ENCODE measurements at regions not wholly inside any gene's neighbourhood (a gene's known extent, or its start where the extent isn't known, plus 50 kb on each side); places are given as distances from the start of the nearest gene placed in this dataset.
"Not testable (repeated sequence)": the region's sequence is repeated elsewhere in the genome, so short reads cannot be mapped to it uniquely, and the experiment has no call there.

DNA sequence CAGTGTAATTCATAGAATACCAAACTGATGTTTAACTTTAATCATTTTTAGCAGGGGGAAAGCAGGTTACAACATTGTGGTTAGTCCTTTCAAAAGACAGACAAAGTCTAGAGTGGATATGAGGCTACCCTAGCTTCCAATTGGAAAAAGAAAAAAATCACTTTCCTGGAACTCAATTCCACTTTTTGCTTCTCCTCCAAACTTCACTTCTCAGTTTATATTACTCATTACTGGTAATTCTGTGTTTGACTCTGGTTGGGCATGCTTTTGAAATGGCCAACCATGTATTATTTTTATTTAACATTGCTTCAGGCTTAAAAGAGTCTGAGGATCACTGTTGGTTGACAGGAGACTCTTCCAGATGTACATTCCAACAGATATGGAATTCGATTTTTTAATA, 84.8 kb downstream of the RAP2B start:
- Mint-ChIP-seq H3K27me3 (ENCODE audit: unreplicated experiment) (no peaks in the 10 kb centered on the region), H3K4me3 (ENCODE audit: low read depth, unreplicated experiment) (no peak overlapping the region), H3K27ac (ENCODE audit: unreplicated experiment) (no peak overlapping the region), H3K9me3 (ENCODE audit: low read depth, unreplicated experiment) (peaks cover 4% of the 10 kb centered on the region), H3K4me1 (ENCODE audit: low read depth, unreplicated experiment) (no peaks in the 10 kb centered on the region), H3K36me3 (ENCODE audit: insufficient read depth, unreplicated experiment) (no peaks in the 10 kb centered on the region)
- DNase-seq, result no peak
- intact Hi-C loops (cut with micrococcal nuclease; ENCODE audit: unreplicated experiment), result no loop called here
- BruUV-seq (replicated peaks), result no TSS peak
- TF ChIP-seq CTCF (IDR thresholded peaks at IDR 0.05; ENCODE audit: unreplicated experiment), result no peak
- CTCF ChIA-PET, result no interaction called here

GRCh38 chr3:153247331-153248330, 85.6 kb downstream of the RAP2B start:
- CTCF ChIA-PET, result interaction anchor here (0.6 kb wide), 1 partner anchor 106 kb away, joined by 3 read pairs; no protein-coding TSS in a partner anchor
- DNase-seq, result no peak
- H3K27ac Mint-ChIP-seq (ENCODE audit: unreplicated experiment), result no peak overlapping the region
- H3K36me3 Mint-ChIP-seq (ENCODE audit: insufficient read depth, unreplicated experiment), result no peaks in the 10 kb centered on the region
- peaks cover 4% of the 10 kb centered on the region for H3K9me3 Mint-ChIP-seq (ENCODE audit: low read depth, unreplicated experiment)
- intact Hi-C loops (cut with micrococcal nuclease; ENCODE audit: unreplicated experiment), result no loop called here
- H3K4me1 Mint-ChIP-seq (ENCODE audit: low read depth, unreplicated experiment), result no peaks in the 10 kb centered on the region
- BruUV-seq (replicated peaks), result no TSS peak
- no peak for TF ChIP-seq CTCF (IDR thresholded peaks at IDR 0.05; ENCODE audit: unreplicated experiment)
- no peaks in the 10 kb centered on the region for H3K27me3 Mint-ChIP-seq (ENCODE audit: unreplicated experiment)
- no peak overlapping the region for H3K4me3 Mint-ChIP-seq (ENCODE audit: low read depth, unreplicated experiment)

DNA sequence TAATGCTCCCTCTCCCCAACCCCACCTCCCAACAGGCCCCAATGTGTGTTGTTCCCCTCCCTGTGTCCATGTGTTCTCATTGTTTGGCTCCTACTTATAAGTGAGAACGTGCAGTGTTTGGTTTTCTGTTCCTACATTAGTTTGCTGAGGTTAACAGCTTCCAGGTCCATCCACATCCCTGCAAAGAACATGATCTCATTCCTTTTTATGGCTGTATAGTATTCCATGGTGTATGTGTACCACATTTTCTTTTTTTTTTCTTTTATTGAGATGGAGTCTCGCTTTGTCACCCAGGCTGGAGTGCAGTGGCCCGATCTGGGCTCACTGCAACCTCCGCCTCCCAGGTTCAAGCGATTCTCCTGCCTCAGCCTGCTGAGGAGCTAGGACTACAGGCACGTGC, 86.8 kb downstream of the RAP2B start:
- DNase-seq; H3K9me3 Mint-ChIP-seq (ENCODE audit: low read depth, unreplicated experiment); H3K27ac Mint-ChIP-seq (ENCODE audit: unreplicated experiment); intact Hi-C loops (cut with micrococcal nuclease; ENCODE audit: unreplicated experiment); H3K4me3 Mint-ChIP-seq (ENCODE audit: low read depth, unreplicated experiment); H3K27me3 Mint-ChIP-seq (ENCODE audit: unreplicated experiment); H3K36me3 Mint-ChIP-seq (ENCODE audit: insufficient read depth, unreplicated experiment); BruUV-seq (replicated peaks); H3K4me1 Mint-ChIP-seq (ENCODE audit: low read depth, unreplicated experiment); CTCF ChIA-PET: not testable (repeated sequence)

DNA sequence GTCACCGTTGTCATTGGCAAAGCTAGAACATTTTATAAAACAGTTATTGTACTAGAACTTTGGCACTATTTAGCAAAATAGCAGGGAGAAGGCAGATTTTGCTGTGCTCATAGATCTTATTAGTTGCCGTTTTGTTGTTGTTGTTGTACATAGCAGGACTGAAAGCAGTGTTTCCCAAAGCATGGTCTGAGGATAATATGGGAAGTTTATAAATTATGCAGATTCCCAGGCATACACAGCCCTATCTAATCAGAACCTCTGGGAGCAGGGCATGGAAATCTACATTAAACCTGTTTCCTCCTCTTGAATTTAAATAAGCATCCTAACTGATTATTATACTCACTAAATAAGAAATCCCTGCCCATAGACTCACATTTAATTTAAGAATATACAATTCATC, 87.9 kb downstream of the RAP2B start:
- BruUV-seq (replicated peaks), result no TSS peak
- Mint-ChIP-seq H3K27me3 (ENCODE audit: unreplicated experiment) (no peaks in the 10 kb centered on the region), H3K4me3 (ENCODE audit: low read depth, unreplicated experiment) (no peak overlapping the region), H3K9me3 (ENCODE audit: low read depth, unreplicated experiment) (peaks cover 4% of the 10 kb centered on the region), H3K36me3 (ENCODE audit: insufficient read depth, unreplicated experiment) (no peaks in the 10 kb centered on the region), H3K27ac (ENCODE audit: unreplicated experiment) (no peak overlapping the region), H3K4me1 (ENCODE audit: low read depth, unreplicated experiment) (no peaks in the 10 kb centered on the region)
- intact Hi-C loops (cut with micrococcal nuclease; ENCODE audit: unreplicated experiment), result no loop called here
- TF ChIP-seq CTCF (IDR thresholded peaks at IDR 0.05; ENCODE audit: unreplicated experiment), result no peak
- no peak for DNase-seq
- CTCF ChIA-PET, result no interaction called here

- Mint-ChIP-seq H3K36me3 (ENCODE audit: insufficient read depth, unreplicated experiment) (no peaks in the 10 kb centered on the region), H3K4me3 (ENCODE audit: low read depth, unreplicated experiment) (no peak overlapping the region), H3K4me1 (ENCODE audit: low read depth, unreplicated experiment) (no peaks in the 10 kb centered on the region), H3K27ac (ENCODE audit: unreplicated experiment) (no peak overlapping the region), H3K27me3 (ENCODE audit: unreplicated experiment) (no peaks in the 10 kb centered on the region), H3K9me3 (ENCODE audit: low read depth, unreplicated experiment) (peaks cover 4% of the 10 kb centered on the region)
- no peak for TF ChIP-seq CTCF (IDR thresholded peaks at IDR 0.05; ENCODE audit: unreplicated experiment)
- intact Hi-C loops (cut with micrococcal nuclease; ENCODE audit: unreplicated experiment), result no loop called here
- no TSS peak for BruUV-seq (replicated peaks)
- CTCF ChIA-PET, result interaction anchor here (1.3 kb wide), 1 partner anchor 11 kb away, joined by 3 read pairs; no protein-coding TSS in a partner anchor
- no peak for DNase-seq
Measured at GRCh38 chr3:153250446-153250845, 88.4 kb downstream of the RAP2B start.
